ENCODE measurements at regions not wholly inside any gene's neighbourhood (a gene's known extent, or its start where the extent isn't known, plus 50 kb on each side); places are given as distances from the start of the nearest gene placed in this dataset.
A peak's percentile ranks its signal among the peaks of the same experiment; 100 is the strongest.

DNA sequence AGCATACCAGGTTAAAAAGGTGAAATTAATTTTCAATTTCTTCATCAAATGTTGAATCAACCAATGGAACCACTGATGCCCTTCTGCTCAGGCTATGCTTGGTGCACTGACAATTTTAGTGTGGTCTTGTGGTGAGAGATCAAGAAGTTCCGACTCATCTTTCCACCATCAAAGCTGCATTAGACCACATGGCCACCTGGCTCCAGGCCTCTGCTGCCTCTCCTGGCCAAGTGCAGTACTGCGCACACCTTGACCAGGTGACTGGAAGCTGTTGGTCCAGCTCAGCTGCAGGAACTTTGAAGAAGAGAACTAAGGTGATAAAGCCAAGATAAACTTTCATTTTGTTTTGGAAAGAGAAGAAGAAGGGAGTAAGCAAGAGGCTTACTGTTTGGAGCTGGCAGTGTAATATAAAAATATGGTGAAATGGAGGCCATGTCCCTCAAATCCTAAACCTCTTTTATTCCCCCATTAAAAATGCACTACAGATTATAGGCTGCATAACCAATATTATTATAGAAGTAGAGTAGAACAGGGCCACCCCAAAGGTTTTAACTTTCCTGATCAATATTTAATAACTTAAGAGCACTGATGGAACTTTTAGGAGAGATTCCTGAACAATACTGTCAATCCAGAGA lies 315.5 kb upstream of the C9orf72 start:
- DNase-seq (ENCODE audit: low spot score) = peak; percentile 5

DNA sequence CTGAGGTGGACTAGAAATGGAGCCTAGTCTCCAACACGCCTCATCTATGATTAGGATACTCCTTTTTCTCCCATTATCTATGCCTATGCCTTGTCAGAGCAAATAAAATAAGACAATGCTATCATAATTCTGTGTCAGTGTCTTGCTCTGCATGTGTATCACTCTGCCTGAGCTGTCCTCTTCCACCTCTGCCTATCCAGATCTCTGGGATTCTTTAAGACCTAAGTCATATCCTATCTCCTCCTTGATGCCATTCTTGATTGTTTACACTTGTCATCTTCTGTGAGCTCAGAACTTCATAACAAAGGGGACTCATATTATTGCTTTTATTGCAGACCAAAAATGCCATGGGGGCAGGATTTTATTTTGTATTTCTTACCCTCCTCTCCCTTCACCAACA lies 351.2 kb upstream of the C9orf72 start:
- DNase-seq (ENCODE audit: low spot score) = no peak

DNA sequence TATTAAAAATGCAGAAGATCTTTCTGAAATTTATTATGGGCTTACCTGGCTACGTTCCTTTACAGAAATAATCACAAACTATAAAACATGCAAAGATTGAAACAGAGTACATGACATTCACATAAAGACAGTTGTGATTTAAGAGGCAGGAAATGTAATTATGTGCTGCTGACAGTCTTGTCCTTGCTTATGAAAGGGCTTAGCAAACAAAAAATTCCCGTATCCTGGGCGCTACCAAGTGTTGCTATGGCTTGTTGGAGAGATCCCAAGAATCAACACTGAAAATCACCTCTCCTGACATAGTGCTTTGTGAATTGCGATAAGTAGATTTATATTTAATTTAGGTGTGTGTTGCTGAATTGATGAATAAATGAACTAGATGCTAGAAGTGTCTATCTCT lies 352.5 kb upstream of the C9orf72 start:
- no peak for DNase-seq (ENCODE audit: low spot score)

DNA sequence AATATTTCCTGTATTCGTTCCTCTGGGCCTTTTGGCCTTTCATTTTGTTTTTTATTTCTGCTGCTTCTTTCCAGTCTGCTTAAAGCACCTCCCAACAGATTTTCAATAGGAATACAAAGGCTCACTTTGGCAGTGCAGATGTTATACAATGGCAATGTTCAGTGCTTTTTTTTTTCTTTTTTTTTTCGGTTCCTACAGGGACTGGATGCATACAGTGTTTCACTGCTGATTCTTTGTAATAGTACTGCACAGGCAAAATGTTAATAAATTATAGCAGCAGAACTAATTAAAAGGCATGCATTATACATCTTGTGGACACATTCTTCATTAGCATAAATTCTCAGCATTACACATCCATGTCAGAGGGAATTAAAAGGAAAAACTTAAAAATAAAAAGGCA lies 356.6 kb upstream of the C9orf72 start:
- no peak for DNase-seq (ENCODE audit: low spot score)

DNA sequence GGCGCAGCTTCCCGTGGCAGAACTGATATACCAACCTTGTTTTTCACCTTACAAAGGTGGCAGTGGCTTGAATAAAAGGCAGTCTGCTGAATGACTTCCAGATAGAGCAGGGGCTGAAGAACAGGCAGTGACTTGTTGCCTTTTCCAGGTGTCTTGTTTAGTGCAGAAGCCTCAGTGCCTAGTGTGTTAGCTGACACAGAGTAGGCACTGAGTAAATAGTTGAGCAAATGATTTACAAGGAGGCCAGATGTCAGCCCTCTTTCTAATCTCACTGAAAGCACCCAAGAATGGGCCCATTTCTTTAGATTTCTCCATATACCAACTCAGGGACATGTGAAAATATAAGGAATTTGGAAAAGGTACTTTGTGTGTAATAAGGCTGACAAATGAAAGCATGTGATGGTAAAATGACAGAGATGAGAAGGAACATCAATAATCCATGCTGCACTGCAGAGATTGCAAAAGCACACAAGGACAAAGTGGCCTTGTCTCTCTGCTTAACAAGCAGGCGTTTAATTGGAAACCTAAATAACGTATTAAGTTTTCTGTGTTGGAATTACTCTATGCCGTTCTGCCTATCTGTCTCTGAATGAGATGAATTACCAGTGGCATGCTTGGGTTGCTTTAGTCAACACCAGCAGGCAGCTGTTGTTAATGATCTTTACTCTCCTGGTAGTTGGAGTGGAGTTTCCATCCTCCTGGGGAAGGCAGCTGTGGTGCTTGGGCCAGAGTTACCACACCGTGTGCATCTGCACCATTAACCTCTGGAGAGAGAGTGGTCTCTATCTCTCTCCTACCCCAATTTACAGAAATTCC lies 360.1 kb upstream of the C9orf72 start:
- no peak for DNase-seq (ENCODE audit: low spot score)

DNA sequence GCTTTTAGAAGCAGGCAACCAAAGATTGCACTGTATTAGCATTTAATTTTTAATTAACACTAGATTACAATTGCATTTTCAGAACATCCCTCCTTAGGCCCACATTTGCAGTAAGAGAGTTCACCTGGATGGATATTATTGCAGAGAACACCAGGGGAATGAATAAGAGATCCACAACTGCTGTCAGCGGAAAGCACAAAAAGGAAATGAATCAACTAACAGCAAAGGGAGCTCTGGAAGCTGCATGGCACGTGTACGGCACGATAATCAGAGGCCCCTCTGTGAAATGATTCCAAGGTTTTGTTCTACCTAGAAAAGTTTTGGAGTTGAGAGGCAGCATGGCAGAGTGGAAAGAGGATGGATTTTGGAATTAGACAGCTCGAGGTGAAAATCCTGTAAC lies 361.2 kb upstream of the C9orf72 start:
- no peak for DNase-seq (ENCODE audit: low spot score)

DNA sequence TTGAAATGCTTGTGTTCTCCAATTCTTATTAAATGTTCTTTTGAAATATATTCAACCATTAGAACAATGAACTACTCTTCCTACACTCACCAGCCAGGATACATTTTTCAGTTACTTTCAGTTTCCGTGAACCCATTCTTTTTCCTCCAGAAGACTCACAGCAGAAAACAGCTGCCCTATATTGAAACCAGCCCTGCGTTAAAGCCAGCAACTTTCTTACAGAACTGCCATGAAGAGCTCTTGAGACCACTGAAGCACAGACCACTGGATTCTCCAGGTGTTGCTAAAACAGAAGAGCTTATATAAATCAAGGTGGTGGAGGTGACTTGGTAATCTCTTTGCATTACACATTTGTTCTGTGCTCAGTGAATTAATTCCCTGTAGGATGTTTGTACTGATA lies 365.9 kb upstream of the C9orf72 start:
- DNase-seq (ENCODE audit: low spot score) = no peak

DNA sequence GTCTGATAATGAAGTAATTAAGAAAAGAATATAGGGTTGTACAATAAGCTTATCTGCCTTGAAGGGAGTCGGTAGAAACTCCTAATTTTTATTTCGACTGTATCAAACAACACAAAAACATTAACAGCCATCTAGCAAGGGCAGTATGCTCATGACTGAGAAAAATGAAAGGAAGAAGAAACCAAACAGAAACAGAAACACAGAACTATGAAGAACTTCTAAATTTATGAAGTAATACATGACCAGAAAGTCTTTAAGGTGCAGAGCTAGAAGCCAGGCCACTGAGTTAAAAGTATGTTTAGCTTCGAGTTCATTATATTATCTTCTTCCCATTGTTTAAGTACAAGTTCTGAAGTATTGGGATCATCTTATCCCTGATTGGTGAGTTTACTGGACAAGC lies 367.3 kb upstream of the C9orf72 start:
- no peak for DNase-seq (ENCODE audit: low spot score)

DNA sequence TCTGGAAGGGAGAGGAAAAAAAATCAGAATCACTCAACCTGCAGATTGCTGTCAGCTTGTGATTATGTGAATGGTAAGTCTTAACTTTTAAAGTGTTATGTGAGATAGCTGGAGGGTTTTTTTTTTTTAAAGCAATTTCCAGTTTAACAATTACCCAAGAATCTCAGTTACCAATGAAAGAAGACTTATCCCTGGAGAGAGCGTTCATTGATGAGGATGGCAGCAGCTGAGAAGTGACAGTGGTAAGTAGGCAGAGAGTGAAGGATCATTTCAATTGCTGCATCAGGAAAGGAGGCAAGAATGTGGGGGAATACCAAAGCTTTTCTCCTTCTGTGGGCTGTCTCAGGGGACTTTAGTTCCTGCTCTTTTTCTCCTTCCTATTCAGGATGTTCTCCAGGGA lies 370.2 kb upstream of the C9orf72 start:
- no peak for DNase-seq (ENCODE audit: low spot score)

DNA sequence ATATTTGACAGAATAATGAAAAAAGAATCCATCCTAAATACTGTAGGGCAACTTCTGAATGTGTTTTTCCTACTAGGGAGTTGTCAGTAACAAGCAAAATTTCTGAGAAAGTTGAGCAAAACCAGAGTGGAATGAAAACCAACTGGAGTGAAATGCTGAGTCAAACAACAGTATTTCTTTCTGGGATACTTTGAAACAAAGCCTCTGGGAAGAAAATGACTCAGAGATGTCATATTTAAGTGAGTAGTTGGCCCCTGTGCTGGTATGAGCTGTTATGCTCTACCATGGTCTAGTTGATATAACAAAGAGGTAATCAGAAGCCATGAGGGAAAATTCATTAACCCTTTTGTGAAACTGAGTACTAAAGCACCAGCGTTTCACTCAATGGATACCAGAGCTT lies 372.1 kb upstream of the C9orf72 start:
- no peak for DNase-seq (ENCODE audit: low spot score)

DNA sequence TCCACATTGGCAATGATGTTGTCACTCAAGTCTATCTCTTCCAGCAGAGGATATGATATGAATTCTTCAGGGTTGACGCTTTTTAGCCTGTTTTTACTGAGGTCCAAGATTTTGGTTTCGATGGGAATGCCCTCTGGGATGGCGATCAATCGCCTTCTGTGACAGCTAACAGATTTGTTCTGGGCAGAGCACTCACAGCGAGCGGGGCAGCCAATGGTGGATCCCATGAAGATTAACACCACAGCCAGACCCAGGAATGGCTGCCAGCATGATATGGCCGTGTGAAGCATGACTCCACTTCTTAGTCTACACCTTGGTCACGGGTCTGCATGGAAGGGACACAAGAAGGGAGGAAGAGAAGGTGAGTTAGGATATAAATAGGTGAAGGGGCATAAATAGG lies 377.1 kb upstream of the C9orf72 start:
- DNase-seq (ENCODE audit: low spot score) = no peak

DNA sequence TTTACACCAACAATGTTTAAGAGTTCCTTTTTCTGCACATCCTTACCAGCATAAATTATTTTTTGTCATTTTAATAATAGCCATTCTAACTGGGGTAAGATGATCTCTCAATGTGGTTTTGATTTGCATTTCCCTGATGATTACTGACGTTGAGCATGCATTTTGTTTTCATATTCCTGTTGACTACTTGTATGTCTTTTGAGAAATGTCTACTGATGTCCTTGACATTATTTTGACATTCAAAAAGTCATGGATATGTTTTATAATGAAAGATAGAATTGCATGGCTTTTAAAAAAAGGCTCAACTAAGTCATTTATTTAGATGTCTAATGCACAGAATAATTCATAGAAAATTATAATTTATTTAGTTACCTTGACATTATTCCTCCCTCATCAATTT lies 381.6 kb upstream of the C9orf72 start:
- no peak for DNase-seq (ENCODE audit: low spot score)

DNA sequence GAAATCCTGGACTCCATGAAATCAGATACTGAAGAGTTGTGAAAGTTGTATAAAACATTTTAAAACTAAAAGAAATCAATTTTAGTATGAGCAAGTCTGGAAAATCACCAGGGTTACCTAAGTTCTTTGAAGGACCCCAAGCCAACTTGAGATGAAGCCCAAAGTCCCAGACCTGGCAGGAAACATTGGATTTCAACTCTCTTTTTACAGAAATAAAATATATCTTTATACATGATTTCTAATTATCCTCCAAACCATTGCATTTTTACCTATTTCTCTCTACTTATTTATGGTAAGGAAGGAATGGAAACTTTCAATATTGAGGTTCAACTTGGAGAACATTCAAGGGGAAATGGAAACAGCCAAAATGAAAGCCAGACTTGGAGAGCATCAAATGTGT lies 390.6 kb upstream of the C9orf72 start:
- no peak for DNase-seq (ENCODE audit: low spot score)

DNA sequence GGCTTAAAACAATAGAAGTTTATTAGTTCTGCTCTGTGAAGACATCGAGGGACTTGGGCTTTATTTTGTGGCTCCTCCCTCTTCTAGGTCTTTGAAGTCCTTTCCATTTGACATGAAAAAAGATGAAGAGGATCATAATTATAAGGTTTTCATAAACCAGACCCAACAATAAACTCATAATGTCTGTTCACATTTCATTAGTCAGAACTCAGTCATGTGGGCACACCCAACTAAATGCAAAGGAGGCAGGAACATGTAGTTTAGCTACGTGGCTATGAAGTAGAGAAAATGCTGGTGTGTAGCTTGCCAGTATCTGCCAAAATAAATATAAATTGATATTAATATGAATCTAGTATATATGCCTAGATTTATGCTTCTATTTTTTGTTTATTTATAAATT lies 393.9 kb upstream of the C9orf72 start:
- no peak for DNase-seq (ENCODE audit: low spot score)

DNA sequence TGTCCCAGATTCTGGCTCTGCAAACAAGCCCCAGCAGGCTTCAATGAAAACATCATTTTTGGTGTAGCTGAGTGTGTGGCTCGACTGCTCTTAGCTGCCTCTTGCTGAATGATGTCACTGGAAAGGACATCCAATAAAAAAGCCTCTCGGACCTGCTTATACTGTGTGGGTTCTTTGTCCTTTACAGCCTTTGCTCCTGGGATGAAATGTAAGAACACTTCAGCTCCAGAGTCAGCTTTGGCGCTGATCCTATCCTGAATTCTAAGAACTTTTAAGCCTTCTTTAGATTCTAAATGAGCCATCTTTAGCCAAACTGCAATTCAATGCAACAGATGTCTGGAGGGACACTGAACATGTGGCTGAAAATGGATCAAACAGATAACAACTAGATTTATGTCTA lies 404.6 kb upstream of the C9orf72 start:
- no peak for DNase-seq (ENCODE audit: low spot score)

DNA sequence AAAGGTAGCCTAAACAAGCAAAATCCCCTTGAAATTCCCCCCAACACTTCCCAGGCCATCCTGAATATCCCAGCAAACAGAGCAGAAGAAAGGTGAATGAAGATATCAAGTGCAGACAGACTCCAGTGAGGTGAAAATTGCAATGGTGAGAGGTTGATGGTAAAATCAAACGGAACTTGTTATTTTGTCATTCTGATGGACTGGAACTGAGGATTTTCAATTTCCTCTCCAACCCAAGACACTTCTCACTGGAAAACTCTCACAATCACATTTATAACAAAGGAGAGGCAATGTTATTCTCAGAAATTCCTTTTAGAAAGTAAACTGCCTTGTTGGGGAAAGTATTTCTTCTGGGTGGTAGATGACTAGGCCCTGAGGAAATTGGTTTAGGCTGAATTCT lies 412.4 kb upstream of the C9orf72 start:
- no peak for DNase-seq (ENCODE audit: low spot score)

DNA sequence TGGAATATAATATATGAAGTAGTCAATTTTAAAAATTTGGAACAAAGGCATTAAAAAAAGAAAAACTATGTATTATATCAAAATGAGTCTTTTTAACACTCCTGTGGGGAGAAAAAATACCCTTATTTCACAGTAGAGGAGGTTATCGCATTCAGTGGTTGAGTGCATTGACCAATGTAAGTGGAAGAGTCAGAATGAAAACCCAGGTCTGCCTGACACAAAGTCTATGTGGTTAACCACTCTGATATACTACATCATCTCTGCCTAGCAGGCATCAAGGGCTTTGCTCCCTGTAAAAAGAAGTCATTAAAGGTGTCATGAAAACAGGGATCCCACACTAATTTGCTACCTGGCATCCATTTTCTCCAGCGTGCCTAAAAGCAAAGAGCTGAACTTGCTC lies 417.2 kb upstream of the C9orf72 start:
- no peak for DNase-seq (ENCODE audit: low spot score)

DNA sequence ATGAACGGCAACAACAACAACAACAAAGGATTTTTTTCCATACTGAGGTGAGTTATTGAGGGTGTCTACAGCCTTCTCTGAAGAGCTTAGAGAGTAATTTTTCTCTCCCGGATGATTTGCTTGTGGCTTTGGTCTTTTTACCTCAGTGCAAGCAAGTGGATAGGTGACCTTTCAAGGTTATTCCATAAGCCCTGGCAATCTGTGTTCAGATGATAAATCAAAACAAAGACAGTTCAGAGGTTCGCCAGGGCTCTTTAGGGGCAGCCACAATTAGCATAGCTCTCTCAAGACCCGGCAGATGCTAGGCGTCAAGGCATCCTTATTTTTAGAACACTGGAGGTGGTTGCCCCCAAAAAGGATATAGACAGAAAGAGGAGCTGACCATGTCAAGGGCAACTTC lies 417.9 kb upstream of the C9orf72 start:
- no peak for DNase-seq (ENCODE audit: low spot score)

DNA sequence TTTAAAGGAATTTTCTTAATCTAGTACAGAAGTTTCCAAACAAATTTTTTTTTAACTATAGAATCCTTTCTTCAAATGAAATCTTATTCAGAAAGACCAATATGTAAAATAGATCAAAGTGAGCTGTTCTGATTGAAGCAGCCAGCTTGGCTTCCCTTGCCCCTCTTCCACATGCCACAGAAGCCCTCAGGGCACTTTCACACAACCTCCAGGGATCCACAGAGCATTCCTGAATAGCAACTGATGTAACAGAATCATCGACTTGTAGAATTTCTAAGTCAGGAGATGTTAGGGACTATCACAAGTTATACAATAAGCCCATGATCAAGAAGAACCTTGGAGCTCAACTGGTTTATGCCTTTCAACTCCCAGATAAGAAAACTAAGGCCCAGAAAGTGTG lies 427.8 kb upstream of the C9orf72 start:
- DNase-seq (ENCODE audit: low spot score) = no peak

DNA sequence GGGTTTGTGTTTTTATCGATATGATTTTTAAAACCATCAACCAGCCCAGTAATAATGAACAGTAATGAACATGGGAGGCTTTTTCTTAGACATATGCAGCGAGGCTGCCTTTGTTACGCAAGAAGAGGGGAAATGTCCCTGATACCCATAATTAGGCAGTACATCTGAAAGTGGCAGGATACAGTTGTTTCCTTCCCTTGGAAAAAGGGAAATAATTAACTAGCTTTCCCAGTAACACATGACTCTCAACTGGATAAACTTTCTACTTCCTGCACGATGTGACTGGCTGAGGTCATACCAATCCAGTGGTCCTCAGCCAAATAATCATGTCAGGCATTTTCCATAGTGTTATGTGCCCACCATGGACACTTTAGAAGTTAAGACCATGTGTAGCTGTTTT lies 431.6 kb upstream of the C9orf72 start:
- DNase-seq (ENCODE audit: low spot score) = no peak

DNA sequence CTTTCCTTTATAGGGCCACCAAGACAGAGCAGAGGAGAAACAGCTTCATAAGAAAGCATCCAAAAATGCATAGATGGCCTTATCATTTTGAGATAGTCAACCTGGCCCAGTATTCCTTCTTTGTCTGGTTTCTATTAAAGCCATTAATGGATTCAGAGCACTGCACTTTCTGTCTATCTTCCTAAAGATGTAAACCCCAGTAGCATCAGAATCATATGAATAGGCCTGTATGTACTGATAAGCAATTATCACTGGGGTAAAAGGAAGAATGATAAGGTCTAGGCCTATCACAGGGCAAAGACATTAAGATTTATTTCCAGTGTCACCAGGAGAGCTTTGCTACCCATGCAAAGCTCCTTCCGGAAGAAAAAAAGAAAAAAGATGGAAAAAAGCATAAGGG lies 432.5 kb upstream of the C9orf72 start:
- no peak for DNase-seq (ENCODE audit: low spot score)

DNA sequence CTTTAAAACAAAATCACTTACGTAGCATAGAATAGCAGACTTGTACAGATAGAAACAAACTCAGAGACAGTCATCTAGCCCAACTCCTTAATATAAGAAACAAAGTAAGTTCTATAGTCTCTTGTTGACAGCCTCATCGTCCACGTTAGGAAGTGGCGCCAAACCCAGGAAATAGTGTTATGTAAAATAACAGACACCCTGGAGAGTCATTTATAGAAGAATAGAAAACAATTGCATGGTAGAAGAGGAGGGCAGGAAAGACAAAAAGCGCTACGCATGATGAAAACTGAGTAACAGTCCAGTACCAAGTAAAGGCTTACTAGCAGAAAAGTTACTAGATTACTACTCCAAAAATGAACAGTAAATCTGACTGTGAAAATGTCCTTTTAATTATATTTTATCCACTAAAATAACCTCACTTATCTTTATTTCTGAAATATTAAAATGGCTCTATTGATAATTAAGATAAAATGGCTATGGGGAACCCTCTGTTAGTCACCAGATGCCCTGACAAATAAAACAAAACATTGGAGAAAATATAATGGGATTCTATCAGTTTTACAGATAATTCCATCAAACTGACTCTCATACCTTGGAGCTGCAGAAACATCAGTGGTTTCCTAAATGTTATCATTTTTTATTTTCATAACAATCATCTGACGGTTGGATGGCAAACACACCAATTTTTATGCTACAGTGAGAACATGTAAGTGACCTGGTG lies 434.0 kb upstream of the C9orf72 start:
- no peak for DNase-seq (ENCODE audit: low spot score)

DNA sequence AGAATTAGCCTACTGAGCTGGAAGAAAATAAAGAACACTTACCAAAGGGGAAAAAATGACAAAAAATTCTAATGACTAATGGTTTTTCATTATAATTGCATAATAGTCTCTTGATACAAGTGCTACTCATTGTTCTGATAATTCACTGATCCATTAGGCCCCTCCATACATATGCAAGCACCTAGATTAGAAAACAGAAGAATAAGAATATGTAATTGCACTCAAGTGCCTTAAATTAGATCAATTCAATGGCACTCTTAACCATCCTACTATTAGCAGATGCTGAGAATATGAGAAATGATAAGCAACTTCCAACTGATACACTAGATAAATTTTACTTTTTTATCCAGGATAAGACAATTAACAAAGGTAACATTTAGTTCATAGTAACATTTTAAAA lies 440.9 kb upstream of the C9orf72 start:
- no peak for DNase-seq (ENCODE audit: low spot score)

All from AG20443 (cell line).